ENCODE measurements at regions not wholly inside any gene's neighbourhood (a gene's known extent, or its start where the extent isn't known, plus 50 kb on each side); places are given as distances from the start of the nearest gene placed in this dataset.

GRCh38 chr6:133595111-133595761, 293.7 kb upstream of the TCF21 start (continued):
- TF ChIP-seq E2F8 (IDR thresholded peaks at IDR 0.05; ENCODE audit: low read depth, partially characterized antibody) (no peak), ELK1 (IDR thresholded peaks at IDR 0.05; ENCODE audit: low read depth, low read length) (no peak)

- no TSS peak for BruUV-seq (replicated peaks)
- H3K27me3 ChIP-seq (replicated peaks in 1 of 2; ENCODE audit: control insufficient read depth in 2 of 2, insufficient read depth in 2 of 2, low read length in 1 of 2): no peaks in the 10 kb centered on the region
- H2AFZ ChIP-seq (ENCODE audit: control insufficient read depth, low read depth, low read length): no peak overlapping the region
- in situ Hi-C loops (cut with MboI) (no loop called here), intact Hi-C loops (cut with micrococcal nuclease; ENCODE audit: unreplicated experiment) (no loop called here)
- H3K9ac ChIP-seq (ENCODE audit: control insufficient read depth, insufficient read depth, low read length): no peak overlapping the region
- H3K4me3 ChIP-seq: no peak overlapping the region
- ChIA-PET RAD21 (ENCODE audit: unreplicated experiment) (no interaction called here), CTCF (no interaction called here), SMC1A (ENCODE audit: uncharacterized antibody, unreplicated experiment) (no interaction called here), POLR2A (no interaction called here)
- no peak overlapping the region for H3K27ac ChIP-seq (ENCODE audit: control insufficient read depth, insufficient read depth)
- DNase-seq (ENCODE audit: low read depth, low spot score): no peak
- no peaks in the 10 kb centered on the region for H4K20me1 ChIP-seq (ENCODE audit: control insufficient read depth, insufficient read depth)
- H3K36me3 ChIP-seq (ENCODE audit: control insufficient read depth in 2 of 2, insufficient read depth in 2 of 2, low read length in 1 of 2): no peaks in the 10 kb centered on the region
- no peak for ATAC-seq
- H3K79me2 ChIP-seq (ENCODE audit: control insufficient read depth, insufficient read depth, low read length): no peaks in the 10 kb centered on the region
- TF ChIP-seq SMAD5 (IDR thresholded peaks at IDR 0.05; ENCODE audit: low read depth): no peak
- no peak for TF ChIP-seq MTA3 (IDR thresholded peaks at IDR 0.05; ENCODE audit: borderline replicate concordance, low read length)
- TF ChIP-seq EED (IDR thresholded peaks at IDR 0.05; ENCODE audit: low read depth): no peak
- no peak for TF ChIP-seq RFX5 (IDR thresholded peaks at IDR 0.05; ENCODE audit: low read depth, low read length)
- no peak for TF ChIP-seq ZBTB4 (CRISPR knock-in tag; IDR thresholded peaks at IDR 0.05)
- no peaks in the 10 kb centered on the region for H3K4me1 ChIP-seq (ENCODE audit: control insufficient read depth, insufficient read depth, low read length)
- 0% methylated on average over 3 of the region's 3 CpGs for WGBS (ENCODE audit: insufficient coverage, insufficient replicate concordance, low lambda C conversion rate, missing lambda C conversion rate)
- H3K4me2 ChIP-seq (ENCODE audit: control insufficient read depth, insufficient read depth): no peak overlapping the region
- no peak for FAIRE-seq
- no peaks in the 10 kb centered on the region for H3K9me3 ChIP-seq (replicated peaks; ENCODE audit: control insufficient read depth, insufficient read depth, low read length)
Measured at GRCh38 chr6:133606852-133607251, 282.1 kb upstream of the TCF21 start.
